HG03025 (cell line): ENCODE measurements at regions not wholly inside any gene's neighbourhood (a gene's known extent, or its start where the extent isn't known, plus 50 kb on each side); places are given as distances from the start of the nearest gene placed in this dataset.

Experiments
- ATAC-seq: cut with Tn5 transposase; IDR thresholded peaks from one replicate; pipeline ENCODE4 v1.9.1; 2021; ENCODE audit warnings: mild to moderate bottlenecking, moderate library complexity; ENCODE audit not compliant: unreplicated experiment, low FRiP score

DNA sequence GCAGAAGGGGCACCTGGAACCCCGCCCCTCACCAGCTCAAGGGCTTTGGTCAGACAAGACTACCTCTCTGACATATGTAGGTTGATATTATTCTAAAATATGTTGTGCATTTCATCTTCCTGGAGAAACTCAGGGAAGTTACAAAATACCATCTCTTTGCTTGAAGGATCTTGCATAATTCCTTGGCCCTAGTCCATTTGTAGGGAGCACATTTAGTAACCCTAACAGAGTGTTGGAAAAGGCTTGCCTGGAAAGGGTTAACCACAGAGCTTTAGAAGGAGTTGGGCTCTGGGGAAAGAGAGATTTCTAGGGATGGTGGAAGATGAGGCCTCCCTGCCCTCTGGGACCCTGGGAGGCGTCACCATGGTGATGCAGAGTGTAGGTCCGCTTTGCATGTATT lies 143.0 kb upstream of the SLC1A4 start:
- no peak for ATAC-seq

DNA sequence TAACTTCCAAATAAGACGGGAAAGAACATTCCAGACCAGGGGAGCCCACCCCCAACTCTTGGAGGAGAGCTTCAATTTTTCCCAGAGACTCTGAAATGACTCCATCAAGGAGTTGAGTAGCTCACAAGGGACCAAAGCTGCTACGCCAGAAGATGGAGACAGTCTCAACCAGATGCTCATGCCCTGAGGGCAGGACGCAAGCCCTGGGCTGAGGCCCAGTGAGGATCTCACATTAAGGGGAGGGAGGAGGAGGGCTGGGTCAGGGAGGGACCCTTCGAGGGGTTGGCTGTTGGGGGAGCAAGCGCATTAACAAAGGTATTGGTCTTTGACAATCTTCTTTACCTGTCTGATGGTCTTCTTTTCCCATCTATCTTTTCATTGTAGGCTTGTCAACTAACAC lies 141.3 kb upstream of the SLC1A4 start:
- no peak for ATAC-seq

DNA sequence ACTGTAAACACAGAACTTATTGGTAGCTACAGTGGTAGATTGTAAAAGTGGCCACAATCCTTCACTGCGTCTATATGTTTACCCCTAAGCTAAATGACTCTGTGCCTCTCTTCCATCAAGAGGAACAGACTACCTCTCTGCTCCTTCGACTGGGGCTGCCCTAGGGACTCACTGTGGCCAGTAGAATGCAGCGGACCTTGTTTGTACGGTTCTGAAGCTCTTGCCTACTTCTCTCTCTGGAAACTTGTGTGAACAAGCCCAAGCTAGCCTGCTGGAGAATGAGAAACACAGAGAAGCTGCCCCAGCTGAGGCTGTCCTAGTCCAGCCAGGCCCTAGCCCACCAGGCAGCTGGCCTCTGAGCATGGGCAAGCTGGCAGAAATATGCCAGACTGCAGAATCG lies 140.8 kb upstream of the SLC1A4 start:
- ATAC-seq: no peak

DNA sequence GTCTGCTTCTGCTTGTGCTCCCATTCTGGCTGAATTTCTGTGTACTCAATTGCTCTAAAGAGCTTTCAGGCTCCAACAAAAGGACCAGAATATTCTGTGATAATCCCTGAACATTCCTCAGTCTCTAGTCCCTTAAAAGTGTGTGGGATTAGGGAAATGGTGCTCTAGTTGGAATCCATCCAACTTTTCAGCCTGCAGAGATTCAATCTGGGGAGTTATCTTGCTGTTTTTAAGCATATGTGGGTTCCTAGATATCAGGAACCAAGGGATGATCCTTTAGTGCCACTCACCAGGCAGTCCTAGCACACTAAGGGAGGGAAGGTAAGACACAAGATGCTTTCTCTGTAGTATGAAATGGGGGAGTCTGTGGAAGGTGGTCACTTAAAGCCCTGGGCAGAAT lies 140.3 kb upstream of the SLC1A4 start:
- ATAC-seq: no peak

DNA sequence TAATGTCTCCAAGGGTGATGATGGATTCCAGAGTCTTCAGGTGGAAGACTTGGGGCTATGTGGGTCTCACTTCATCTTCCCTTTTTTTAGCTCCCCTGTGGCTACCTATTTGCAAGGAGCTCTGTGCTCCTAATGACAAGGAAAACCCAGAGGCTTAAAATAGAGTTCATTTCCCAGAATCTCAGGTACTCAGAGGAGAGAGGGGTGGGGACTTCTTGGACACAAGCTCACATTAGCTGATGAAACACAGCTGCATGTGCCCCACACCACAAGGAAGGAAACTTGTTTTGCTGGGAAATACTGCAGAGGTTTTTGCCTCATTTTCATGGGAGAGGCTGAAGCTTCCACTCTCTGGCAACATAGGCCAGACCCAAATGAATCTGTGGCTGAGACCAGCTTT lies 138.6 kb upstream of the SLC1A4 start:
- no peak for ATAC-seq

DNA sequence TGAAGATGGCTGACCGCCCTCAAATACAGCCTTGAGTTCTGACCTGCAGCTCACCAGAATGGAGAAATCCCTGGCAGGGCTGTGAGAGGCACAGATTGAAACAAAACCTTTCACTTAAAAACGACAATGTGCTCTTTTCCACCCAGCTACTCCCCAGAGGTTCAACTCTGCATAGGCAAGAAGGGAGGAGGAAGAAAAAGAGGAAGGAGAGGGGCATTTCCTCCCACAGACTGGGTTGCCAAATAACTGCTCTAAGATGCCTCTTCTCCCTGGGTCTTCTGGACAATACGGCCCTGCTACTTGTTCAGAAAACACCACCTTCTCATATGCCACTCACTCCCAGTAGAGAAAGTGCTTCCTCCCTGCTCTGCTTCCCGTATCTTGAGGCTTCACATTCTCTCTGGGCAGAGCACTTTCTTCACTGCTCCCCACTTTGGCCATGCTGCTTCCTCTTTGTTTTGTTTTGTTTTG lies 136.4 kb upstream of the SLC1A4 start:
- ATAC-seq: no peak

DNA sequence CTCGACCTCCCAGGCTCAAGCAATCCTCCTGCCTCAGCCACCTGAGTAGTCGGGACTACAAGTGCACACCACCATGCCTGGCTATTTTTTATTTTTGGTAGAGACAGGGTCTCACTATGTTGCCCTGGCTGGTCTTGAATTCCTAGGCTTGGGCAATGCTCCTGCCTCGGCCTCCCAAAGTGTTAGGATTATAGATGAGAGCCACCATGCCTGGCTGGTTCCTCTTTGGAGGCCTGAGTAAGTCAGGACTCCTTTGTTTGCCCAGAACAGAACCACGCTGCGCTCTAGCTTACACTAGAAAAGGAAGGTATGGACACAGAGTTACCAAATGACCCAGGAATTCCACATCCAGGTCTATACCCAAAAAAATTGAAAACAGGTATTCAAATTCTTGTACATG lies 135.9 kb upstream of the SLC1A4 start:
- ATAC-seq: no peak

DNA sequence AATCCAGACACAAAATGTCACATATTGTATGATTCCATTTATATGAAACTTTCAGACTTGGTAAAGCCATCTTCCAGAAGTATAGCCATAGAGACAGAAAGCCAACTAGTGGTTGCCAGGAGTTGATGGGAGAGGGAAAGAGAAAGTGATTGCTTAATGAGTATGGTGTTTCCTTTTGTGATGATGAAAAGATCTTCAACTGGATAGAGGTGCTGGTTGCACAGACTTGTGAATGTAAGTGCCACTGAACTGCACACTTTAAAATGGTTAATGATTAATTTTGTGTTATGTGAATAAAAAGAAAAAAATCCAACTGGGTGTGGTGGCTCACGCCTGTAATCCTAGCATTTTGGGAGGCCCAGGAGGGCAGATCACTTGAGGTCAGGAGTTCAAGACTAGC lies 135.3 kb upstream of the SLC1A4 start:
- ATAC-seq: no peak

DNA sequence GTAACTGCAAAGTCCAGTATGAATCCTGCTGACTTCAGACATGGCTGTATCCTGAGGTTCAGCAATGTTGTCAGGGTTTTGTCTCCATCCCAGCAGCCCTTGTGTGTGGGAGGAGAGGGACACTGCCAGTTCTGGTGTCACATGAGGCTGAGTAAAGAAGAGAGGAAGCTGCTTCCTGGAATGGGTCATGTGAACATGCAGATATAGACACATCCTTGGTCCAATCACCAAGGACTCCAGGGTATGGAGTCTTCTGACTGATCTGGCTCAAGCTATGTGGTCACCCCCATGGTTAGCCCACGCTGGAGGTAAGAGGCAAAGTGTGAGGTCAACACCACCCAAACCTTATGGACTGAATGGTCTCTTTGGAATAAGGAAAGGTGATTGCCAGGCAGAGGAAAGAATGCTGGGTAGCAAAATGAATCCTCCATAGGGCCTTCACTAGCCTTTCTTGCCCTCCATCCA lies 134.4 kb upstream of the SLC1A4 start:
- ATAC-seq: no peak

DNA sequence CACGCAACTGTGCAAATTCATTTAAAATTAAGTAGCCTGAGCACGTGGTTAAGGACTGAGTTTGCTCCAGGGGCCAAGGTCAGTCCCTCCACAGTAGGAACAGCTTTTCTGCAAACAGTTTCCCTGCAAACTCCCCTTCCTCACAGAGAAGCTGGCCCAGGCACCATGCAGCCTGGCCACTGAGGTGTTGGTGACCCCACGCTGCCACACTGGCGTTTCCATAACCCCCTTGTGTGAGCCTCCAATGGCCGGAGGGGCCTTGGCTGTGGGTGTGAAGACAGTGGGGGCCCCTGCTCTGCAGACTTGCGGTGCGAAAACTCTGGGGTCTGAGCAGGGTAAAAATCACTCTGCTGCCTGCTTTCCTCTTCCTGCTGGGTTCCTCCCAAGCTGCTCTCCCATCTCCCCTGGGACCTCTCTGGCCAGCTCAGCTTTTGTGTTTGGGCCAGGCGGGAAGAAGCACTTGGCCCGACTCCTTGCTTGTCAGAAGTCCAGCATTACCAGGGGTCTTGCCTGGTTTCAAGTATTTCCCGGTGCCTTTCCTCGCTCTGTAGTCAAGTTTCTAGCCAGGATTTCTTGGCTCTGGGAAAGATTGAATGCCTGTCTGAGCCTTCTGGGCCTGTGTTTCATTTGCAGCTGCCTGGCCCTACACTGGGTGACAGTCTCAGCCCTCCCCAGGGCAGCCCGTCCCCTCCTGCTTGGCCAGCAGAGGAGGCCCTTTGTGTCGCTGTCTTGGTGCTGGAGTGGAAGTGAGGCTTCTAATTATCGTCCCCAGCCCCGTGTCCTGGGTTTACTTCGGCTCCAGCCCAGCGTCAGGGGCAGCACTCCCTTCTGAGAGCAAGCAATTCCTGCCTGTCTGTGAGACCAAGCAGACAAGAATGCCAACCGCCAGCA lies 131.4 kb upstream of the SLC1A4 start:
- no peak for ATAC-seq

DNA sequence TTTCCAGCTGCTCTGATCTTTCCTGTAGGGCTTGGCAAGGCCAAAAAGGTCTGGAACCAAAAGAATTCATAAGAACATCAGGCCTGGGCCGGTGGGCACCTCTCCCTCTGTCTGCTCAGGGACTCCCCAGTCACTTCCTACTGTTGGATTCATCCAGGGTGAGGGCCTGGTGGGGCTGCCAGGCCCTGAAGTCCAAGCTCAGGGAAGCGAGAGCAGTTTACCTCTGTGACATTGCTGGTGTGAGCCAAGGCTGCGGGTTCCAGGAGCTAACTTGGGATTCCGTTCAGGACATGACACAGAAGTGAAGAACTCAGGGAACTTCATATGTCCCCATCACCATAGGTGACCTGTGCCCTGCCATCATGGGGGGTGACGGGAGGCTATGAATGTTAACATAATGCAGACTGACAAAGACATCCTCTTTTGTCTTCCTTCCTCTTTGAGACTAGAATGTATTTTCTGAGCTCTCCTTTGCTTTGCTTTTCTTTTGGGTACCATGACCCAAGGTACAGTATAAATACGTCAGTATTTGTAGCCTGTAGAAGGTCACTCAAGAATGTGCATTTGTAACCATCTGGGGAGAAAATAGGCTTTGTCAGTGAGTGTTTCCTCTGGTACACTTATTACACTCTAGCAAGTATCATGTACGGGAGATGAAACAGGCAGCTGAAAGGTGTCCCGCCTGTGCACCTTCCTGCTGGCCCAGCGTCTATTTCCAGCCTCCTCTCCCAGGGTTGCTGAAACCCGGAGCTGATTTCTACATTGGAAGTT lies 130.5 kb upstream of the SLC1A4 start:
- ATAC-seq: no peak

DNA sequence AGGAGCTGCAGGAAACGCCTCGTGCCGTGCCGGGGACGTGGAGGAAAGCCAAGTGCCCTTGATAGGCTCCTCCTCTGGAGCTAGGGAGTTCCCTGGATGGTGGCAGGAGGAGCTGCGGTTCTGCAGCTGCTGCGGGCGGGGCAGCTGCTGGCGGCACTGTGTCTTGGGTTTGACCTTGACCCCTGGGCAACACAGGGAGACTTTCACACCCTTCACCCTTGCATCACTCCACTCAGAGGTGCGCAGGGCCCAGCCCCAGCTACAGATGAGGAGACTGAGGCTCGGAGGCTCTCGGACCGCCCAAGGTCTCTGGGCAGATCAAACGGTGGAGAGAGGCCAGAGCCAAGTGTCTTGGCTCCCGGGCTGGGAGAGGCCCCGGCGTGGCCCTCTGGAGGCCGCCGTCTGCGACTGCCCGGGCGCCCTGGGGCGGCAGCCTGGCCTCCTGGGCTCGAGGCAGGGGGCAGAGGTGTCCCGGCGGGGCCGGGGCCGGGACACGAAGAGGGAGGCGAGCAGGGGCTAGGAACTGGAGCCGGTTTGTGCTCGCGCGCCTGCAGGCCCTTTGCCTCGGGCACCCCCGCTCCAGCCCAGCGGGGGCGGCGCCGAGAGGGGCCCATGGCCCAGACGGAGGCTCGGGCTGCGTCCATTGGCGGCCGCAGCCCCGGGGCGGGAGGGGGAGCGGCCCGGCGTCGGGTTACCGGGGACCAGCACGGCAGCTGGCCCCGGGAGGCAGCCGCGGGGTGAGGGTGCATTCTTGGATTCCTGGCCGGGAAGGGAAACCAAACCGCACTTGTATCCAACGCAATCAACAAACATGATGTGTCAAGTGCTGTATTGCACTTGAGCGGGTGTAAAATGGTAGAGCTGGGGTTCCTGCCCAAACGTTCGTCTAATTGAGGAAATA lies 129.6 kb upstream of the SLC1A4 start:
- no peak for ATAC-seq

DNA sequence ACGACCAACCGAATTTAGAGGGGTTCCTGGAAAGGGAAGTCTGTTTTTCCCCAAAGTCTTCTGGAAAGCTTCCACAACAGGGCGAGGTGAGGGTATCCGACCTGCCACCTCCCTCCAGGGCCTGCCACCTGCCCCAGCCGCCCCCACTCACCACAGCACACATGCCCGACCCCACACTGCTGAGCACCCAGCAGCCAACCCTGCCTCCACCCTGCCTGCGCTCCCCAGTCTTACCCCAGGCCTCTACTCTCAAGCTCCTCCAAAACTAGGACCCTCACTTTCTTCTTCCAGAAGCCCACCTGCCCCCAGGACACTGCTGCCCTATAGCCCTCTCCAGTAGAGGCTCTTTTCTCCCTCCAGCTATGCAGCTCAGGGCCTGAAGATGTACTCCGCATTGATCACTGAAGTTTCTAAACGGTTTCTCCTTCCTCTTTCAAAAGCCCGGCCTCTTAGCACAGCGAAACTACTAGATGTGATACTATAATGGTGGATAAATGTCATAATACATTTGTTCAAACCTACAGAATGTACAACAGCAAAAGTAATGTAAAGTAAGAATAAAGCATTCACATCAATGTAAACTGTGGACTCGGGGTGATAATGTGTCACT lies 128.8 kb upstream of the SLC1A4 start:
- ATAC-seq: no peak

DNA sequence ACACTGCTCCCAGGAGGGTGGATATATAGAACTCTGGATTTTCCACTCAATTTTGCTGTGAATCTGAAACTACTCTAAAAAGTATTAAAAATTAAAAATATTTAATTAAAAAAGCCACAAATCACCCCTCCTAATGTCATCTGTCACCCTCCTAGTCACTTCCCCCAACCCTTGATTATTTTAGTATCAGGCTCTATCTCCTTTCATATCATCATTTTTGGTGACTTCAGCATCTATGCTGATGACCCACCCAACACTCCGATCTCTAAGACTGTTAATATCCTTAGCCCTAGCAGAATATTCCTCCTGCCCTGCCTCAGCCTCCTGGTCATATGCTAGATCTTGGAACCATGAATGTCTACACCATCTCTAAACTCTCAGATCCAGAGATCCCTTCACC lies 128.3 kb upstream of the SLC1A4 start:
- ATAC-seq: no peak

DNA sequence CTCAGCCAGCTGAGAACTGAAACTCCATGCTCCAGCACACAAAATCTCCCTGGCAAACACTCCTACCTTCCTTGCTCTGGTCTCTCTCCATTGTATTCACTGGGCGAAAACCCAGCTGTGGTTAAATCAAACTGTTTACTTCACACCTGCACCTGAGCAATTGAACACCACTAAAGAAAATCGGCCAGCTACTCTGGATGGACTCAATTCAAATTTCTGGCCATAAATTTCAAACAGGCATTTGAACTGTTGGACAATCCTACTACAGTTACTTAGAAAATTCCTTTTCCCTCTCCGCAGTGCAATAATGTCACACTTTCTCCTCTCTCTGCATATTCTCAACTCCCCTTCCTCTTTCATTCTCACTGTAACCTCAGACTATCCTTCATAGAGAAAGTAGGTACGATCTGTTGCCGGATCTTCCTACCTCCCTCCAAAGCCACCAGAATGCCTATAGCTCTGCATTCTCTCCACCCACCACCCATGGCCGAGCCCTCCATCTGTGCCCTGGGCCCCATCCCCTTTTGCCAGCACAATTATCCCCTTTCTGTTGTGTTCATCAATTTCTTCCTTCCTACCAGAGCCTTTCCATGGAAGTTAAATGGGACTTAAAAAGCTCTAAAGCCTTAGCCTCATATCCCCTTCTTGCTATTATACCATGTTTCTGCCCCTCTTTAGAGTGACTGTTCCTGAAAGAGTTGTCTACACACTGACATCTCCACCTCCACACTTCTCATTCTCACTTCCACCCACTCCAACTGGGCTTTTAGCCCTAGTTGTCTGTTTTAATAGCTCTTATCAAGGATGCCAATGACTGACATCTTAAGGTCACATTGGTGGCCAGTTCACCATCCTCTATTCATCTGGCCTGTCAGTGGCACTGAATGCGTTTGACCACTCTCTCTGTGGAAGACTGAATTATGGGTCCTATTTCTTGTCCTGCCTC lies 127.5 kb upstream of the SLC1A4 start:
- no peak for ATAC-seq

DNA sequence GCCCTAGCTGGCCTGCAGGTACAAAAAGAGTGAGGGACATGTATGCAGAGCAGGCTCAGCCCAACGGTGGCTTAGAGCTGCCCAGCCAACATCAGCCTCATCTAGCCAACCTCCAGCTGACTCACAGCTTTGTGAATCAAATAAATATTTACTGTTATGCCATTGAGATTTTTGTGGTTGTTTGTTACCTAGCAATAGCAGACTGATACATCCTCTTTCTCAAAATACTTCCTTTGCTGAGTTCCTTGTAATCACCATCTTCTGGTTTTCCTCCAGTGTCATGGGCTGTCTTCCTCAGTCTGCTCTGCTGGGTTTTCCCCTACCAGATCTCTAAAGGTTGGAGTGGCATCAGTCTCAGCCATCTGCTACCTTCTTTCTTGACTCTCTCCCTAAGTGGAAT lies 126.6 kb upstream of the SLC1A4 start:
- ATAC-seq: no peak

DNA sequence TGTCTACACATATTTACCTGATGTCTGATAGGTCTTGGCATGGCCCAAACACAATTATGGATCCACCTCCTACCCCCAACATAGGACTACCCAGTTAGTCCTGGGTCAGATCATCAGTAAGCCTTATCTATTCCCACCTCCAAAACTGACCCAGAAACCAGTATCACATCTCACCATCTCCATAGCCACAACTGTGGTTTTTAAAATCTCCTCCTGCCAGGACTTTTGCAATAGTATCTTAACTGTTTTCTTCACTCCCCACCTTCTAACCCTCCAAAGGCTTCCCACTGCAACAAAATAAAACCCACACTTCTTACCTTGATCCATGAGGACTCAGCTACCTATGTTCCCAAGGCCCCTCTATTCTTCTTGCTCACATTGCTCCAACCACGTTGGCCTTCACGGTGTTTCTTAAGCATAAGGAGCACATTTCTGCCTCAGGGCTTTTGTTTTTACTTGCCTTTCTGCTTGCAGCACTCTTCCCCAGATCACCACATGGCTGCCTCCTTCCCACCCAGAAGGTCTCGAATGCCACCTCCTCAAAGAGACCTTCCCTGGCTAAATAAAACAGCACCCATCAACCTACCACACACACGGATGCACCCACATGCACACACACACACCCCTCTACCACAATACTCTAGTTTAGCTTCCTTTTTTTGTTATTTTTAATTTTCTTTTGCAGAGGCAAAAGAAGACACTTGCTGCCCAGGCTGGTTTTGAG lies 125.9 kb upstream of the SLC1A4 start:
- ATAC-seq: no peak

DNA sequence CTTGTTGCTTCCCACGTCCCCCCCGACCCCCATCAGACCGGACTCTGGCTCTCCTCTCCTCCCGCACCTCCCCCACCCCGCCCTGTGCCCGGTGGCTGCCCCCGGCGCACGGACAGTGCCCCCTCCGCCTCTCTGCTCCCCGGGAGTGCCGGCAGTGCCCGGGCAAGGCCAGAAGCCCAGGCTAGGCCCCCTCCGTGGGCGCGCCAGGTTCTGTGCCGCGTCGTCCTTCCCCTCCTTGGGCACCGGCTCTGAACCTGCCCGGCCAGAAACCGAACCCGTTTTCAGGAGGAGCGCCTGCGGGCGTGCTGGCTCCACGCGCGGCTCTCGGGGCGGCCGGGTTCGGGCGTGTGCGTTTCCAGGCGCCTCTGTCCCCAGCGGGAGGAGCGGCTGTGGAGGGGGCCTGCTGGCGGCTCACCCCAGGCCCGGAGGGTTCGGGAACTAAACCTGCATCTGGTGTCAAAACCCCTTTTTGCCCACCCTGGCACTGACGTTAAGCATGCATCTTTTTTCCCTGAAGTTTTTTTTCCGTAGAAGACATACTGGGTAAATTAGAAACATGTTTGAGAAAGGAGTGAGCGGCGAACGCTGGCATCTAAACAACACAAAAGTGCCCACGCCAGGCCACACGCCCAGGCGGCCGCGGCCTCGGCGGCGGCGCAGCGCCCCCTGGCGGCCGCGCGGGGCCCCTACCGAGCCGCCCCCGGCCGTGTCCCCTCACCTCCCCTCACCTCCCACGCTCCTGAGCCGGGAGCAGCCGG lies 123.9 kb upstream of the SLC1A4 start:
- peak; percentile 37 for ATAC-seq
